ENCODE measurements at regions not wholly inside any gene's neighbourhood (a gene's known extent, or its start where the extent isn't known, plus 50 kb on each side); places are given as distances from the start of the nearest gene placed in this dataset.

DNA sequence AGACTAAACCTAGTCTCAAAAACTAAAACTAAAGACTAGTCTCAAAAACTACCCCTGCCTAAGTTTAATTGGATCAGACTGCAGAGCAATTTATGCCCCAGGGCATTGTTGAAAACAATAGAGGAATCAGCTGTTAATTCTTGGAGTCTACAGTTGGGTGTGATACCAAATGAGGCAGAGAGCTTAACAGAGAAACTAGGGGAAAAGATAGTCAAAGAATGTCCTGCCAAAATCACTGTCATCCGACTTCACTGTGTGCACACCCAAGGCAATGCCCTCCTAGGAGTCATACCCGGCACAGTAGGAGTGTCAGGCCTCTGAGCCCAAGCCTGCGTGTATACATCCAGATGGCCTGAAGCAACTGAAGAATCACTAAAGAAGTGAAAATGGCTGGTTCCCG lies 90.5 kb upstream of the TOMM7 start:
- Histone ChIP-seq H3K79me2 (replicated peaks; ENCODE audit: insufficient read depth, low read length) (no peaks in the 10 kb centered on the region), H3K4me2 (ENCODE audit: low read length) (no peak overlapping the region), H2AFZ (ENCODE audit: low read depth, low read length) (no peak overlapping the region), H3K36me3 (ENCODE audit: insufficient read depth, low read length) (no peaks in the 10 kb centered on the region), H3F3A (ENCODE audit: insufficient read depth, low read length, poor library complexity, severe bottlenecking) (no peaks in the 10 kb centered on the region), H3K9ac (ENCODE audit: low read length) (no peak overlapping the region), H3K27ac (ENCODE audit: low read length) (no peak overlapping the region), H3K4me3 (ENCODE audit: low read length) (no peak overlapping the region), H3K9me2 (ENCODE audit: insufficient read depth, low read length) (no peaks in the 10 kb centered on the region), H4K20me1 (ENCODE audit: insufficient read depth) (no peaks in the 10 kb centered on the region), H3K9me3 (ENCODE audit: low read length) (no peaks in the 10 kb centered on the region), H3K27me3 (ENCODE audit: insufficient read depth, low read depth, low read length) (no peaks in the 10 kb centered on the region)
- TF ChIP-seq, protein P1, sequence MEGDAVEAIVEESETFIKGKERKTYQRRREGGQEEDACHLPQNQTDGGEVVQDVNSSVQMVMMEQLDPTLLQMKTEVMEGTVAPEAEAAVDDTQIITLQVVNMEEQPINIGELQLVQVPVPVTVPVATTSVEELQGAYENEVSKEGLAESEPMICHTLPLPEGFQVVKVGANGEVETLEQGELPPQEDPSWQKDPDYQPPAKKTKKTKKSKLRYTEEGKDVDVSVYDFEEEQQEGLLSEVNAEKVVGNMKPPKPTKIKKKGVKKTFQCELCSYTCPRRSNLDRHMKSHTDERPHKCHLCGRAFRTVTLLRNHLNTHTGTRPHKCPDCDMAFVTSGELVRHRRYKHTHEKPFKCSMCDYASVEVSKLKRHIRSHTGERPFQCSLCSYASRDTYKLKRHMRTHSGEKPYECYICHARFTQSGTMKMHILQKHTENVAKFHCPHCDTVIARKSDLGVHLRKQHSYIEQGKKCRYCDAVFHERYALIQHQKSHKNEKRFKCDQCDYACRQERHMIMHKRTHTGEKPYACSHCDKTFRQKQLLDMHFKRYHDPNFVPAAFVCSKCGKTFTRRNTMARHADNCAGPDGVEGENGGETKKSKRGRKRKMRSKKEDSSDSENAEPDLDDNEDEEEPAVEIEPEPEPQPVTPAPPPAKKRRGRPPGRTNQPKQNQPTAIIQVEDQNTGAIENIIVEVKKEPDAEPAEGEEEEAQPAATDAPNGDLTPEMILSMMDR (IDR thresholded peaks at IDR 0.05; ENCODE audit: poor library complexity, severe bottlenecking) = no peak
- no peak for TF ChIP-seq EZH2 (IDR thresholded peaks at IDR 0.05; ENCODE audit: borderline replicate concordance, insufficient read depth, low read length, poor library complexity, severe bottlenecking)
- no peak for TF ChIP-seq RAD21 (conservative IDR thresholded peaks at IDR 0.05)
- no peak for TF ChIP-seq MXI1 (conservative IDR thresholded peaks at IDR 0.05; ENCODE audit: poor library complexity, severe bottlenecking)
- no peak for TF ChIP-seq POLR2AphosphoS5 (IDR thresholded peaks at IDR 0.05)
- no peak for TF ChIP-seq EP300 (conservative IDR thresholded peaks at IDR 0.05; ENCODE audit: poor library complexity, severe bottlenecking)
- TF ChIP-seq, protein P2, sequence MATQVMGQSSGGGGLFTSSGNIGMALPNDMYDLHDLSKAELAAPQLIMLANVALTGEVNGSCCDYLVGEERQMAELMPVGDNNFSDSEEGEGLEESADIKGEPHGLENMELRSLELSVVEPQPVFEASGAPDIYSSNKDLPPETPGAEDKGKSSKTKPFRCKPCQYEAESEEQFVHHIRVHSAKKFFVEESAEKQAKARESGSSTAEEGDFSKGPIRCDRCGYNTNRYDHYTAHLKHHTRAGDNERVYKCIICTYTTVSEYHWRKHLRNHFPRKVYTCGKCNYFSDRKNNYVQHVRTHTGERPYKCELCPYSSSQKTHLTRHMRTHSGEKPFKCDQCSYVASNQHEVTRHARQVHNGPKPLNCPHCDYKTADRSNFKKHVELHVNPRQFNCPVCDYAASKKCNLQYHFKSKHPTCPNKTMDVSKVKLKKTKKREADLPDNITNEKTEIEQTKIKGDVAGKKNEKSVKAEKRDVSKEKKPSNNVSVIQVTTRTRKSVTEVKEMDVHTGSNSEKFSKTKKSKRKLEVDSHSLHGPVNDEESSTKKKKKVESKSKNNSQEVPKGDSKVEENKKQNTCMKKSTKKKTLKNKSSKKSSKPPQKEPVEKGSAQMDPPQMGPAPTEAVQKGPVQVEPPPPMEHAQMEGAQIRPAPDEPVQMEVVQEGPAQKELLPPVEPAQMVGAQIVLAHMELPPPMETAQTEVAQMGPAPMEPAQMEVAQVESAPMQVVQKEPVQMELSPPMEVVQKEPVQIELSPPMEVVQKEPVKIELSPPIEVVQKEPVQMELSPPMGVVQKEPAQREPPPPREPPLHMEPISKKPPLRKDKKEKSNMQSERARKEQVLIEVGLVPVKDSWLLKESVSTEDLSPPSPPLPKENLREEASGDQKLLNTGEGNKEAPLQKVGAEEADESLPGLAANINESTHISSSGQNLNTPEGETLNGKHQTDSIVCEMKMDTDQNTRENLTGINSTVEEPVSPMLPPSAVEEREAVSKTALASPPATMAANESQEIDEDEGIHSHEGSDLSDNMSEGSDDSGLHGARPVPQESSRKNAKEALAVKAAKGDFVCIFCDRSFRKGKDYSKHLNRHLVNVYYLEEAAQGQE (IDR thresholded peaks at IDR 0.05; ENCODE audit: borderline replicate concordance) = no peak
- TF ChIP-seq SMC3 (conservative IDR thresholded peaks at IDR 0.05; ENCODE audit: poor library complexity) = no peak
- TF ChIP-seq TAF1 (IDR thresholded peaks at IDR 0.05; ENCODE audit: low read depth) = no peak

DNA sequence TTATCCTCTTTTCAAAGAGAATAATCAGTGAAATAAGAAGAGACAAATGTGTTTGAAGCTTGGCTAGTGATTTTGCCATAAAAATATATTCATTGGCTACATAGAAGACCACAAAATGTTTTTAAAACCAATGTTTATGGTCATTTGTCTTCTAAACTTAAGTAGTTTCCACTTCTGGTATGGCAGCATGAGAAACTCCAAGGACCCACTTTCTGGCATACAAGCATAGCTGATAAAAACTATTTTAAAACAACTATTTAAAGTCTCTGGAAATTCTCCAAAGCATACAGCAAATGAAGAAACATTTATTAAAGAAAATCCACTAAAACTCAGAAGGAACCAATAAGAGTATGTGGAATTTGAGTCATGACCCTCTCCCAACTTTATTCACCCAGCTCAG lies 89.2 kb upstream of the TOMM7 start:
- Histone ChIP-seq H3K9me2 (ENCODE audit: insufficient read depth, low read length) (no peaks in the 10 kb centered on the region), H3K36me3 (ENCODE audit: insufficient read depth, low read length) (no peaks in the 10 kb centered on the region), H3K27me3 (ENCODE audit: insufficient read depth, low read depth, low read length) (no peaks in the 10 kb centered on the region), H3F3A (ENCODE audit: insufficient read depth, low read length, poor library complexity, severe bottlenecking) (no peaks in the 10 kb centered on the region), H3K4me3 (ENCODE audit: low read length) (no peak overlapping the region), H3K27ac (ENCODE audit: low read length) (no peak overlapping the region), H2AFZ (ENCODE audit: low read depth, low read length) (no peak overlapping the region), H3K9me3 (ENCODE audit: low read length) (no peaks in the 10 kb centered on the region), H3K4me2 (ENCODE audit: low read length) (no peak overlapping the region), H3K79me2 (replicated peaks; ENCODE audit: insufficient read depth, low read length) (no peaks in the 10 kb centered on the region), H3K9ac (ENCODE audit: low read length) (no peak overlapping the region), H4K20me1 (ENCODE audit: insufficient read depth) (no peaks in the 10 kb centered on the region)
- TF ChIP-seq, protein P2 (IDR thresholded peaks at IDR 0.05; ENCODE audit: borderline replicate concordance) = no peak
- no peak for TF ChIP-seq EP300 (conservative IDR thresholded peaks at IDR 0.05; ENCODE audit: poor library complexity, severe bottlenecking)
- no peak for TF ChIP-seq TAF1 (IDR thresholded peaks at IDR 0.05; ENCODE audit: low read depth)
- no peak for TF ChIP-seq POLR2AphosphoS5 (IDR thresholded peaks at IDR 0.05)
- TF ChIP-seq, protein P1 (IDR thresholded peaks at IDR 0.05; ENCODE audit: poor library complexity, severe bottlenecking) = no peak

Measured in neural cell (in vitro differentiated cells).